Natural killer cell (primary cell): ENCODE measurements at regions not wholly inside any gene's neighbourhood (a gene's known extent, or its start where the extent isn't known, plus 50 kb on each side); places are given as distances from the start of the nearest gene placed in this dataset.

Source experiments
- ATAC-seq, 3 donors: fragments of 150-1000 bp in 2 of 3; fragments of 200-7000 bp in 1 of 3; cut with Tn5 transposase; 1 replicate in 1 of 3; 2 replicates in 2 of 3; pipeline ENCODE4 v1.10.0; 2021; ENCODE audit warnings: mild to moderate bottlenecking in 2 of 3, moderate library complexity in 2 of 3
- DNase-seq, 2 donors: peaks; one replicate each; pipeline versions ENCODE4 v3.0.0 to v3.0.0-alpha.2; 2013 to 2021; ENCODE audit warnings: mixed read lengths in 1 of 2
- H3K27ac ChIP-seq: one replicate; pipeline ENCODE4 v1.5.1; 2013; ENCODE audit warnings: mild to moderate bottlenecking, low read length
- H3K27me3 ChIP-seq: one replicate; pipeline ENCODE4 v1.6.1; 2013; ENCODE audit warnings: low read length; ENCODE audit not compliant: control insufficient read depth, insufficient read depth
- H3K36me3 ChIP-seq: one replicate; pipeline ENCODE4 v1.6.1; 2013; ENCODE audit warnings: low read length; ENCODE audit not compliant: control insufficient read depth, insufficient read depth
- H3K4me1 ChIP-seq: one replicate; pipeline ENCODE4 v1.6.1; 2013; ENCODE audit warnings: low read length; ENCODE audit not compliant: control insufficient read depth, insufficient read depth
- H3K4me3 ChIP-seq: one replicate; pipeline ENCODE4 v1.5.1; 2013; ENCODE audit warnings: low read length
- H3K9me3 ChIP-seq: one replicate; pipeline ENCODE4 v1.6.1; 2013; ENCODE audit warnings: low read length; ENCODE audit not compliant: control insufficient read depth, insufficient read depth
- H3K27ac Mint-ChIP-seq, 2 donors: one replicate each; pipeline ENCODE4 v1.8.0; 2022; ENCODE audit warnings: mild to moderate bottlenecking in 2 of 2, mixed read lengths in 2 of 2, moderate library complexity in 1 of 2
- H3K27me3 Mint-ChIP-seq, 2 donors: one replicate each; pipeline ENCODE4 v1.8.0; 2022; ENCODE audit warnings: low read depth in 2 of 2, mixed read lengths in 2 of 2
- H3K36me3 Mint-ChIP-seq: one replicate; pipeline ENCODE4 v1.8.0; 2022; ENCODE audit warnings: mixed read lengths
- H3K4me1 Mint-ChIP-seq, 2 donors: one replicate each; pipeline ENCODE4 v1.8.0; 2022; ENCODE audit warnings: mixed read lengths in 2 of 2
- H3K4me3 Mint-ChIP-seq: one replicate; pipeline ENCODE4 v1.8.0; 2022; ENCODE audit warnings: mild to moderate bottlenecking, moderate library complexity, mixed read lengths
- H3K9me3 Mint-ChIP-seq, 2 donors: one replicate each; pipeline ENCODE4 v1.8.0; 2022; ENCODE audit warnings: mixed read lengths in 2 of 2
- CTCF ChIP-seq: fragments of 200-600 bp; IDR thresholded peaks from one replicate; pipeline ENCODE4 v1.8.0; 2022; ENCODE audit warnings: antibody characterized with exemption
- WGBS: methylation state at CpG from one replicate; pipeline ENCODE4 v1.1.7; 2013; ENCODE audit warnings: missing lambda C conversion rate; ENCODE audit not compliant: insufficient coverage; 5-methylcytosine and 5-hydroxymethylcytosine counted together
- intact Hi-C: fragments of 100-400 bp; cut with micrococcal nuclease; formaldehyde crosslinking; loops from one replicate; pipeline ENCODE4 v1.14.2; 2022

DNA sequence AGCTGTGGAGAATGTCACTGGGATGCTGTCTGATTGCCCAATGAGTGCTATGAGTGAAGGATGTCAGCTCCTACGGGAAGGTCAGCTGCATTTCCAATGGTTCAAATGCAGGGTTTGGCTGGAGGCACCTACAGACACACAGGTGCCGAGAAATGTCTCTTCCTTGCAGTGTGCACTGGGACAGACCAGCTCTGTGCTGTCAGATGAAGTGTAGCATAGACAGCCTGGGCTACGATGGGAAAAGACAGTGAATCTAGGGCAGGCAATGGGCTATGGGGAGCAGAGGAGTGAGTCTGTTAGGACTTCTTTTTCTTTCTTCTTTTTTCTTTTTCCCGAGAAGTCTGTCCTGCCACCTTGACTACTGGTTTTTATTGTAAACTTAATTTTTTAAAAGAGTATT, 223.1 kb upstream of the EOMES start:
- no peaks in the 10 kb centered on the region for H3K9me3 ChIP-seq
- no peaks in the 10 kb centered on the region for H3K27me3 ChIP-seq
- no peak for TF ChIP-seq CTCF
- H3K4me3 ChIP-seq: no peak overlapping the region
- intact Hi-C loops: no loop called here
- WGBS: 97% methylated on average over 3 of the region's 4 CpGs
- Mint-ChIP-seq H3K4me3 (no peak overlapping the region), H3K27me3 (peaks cover 5 to 20% of the 10 kb centered on the region in 2 donors), H3K9me3 (peaks cover 5 to 9% of the 10 kb centered on the region in 2 donors), H3K36me3 (peaks cover 19% of the 10 kb centered on the region), H3K4me1 (peaks cover 0 to 11% of the 10 kb centered on the region in 2 donors), H3K27ac (no peak overlapping the region)
- H3K36me3 ChIP-seq: no peaks in the 10 kb centered on the region
- H3K4me1 ChIP-seq: no peaks in the 10 kb centered on the region
- ATAC-seq (no peak), DNase-seq (no peak)
- no peak overlapping the region for H3K27ac ChIP-seq

- H3K27ac Mint-ChIP-seq: no peak overlapping the region
- ATAC-seq (no peak), DNase-seq (no peak)
- no peaks in the 10 kb centered on the region for H3K4me1 Mint-ChIP-seq
- peaks cover 14 to 20% of the 10 kb centered on the region in 2 donors for H3K27me3 Mint-ChIP-seq
- H3K4me3 Mint-ChIP-seq: no peak overlapping the region
- peaks cover 6% of the 10 kb centered on the region for H3K36me3 Mint-ChIP-seq
- no peak for TF ChIP-seq CTCF
- no peaks in the 10 kb centered on the region for H3K9me3 ChIP-seq
- no peaks in the 10 kb centered on the region for H3K27me3 ChIP-seq
- intact Hi-C loops: no loop called here
- H3K4me3 ChIP-seq: no peak overlapping the region
- H3K4me1 ChIP-seq: no peaks in the 10 kb centered on the region
- peaks cover 0 to 2% of the 10 kb centered on the region in 2 donors for H3K9me3 Mint-ChIP-seq
- H3K36me3 ChIP-seq: no peaks in the 10 kb centered on the region
- WGBS: no CpG with 5 or more reads among the region's 2 CpGs
- H3K27ac ChIP-seq: no peak overlapping the region
Observed at GRCh38 chr3:27960133-27960532, 238.0 kb upstream of the EOMES start.

DNA sequence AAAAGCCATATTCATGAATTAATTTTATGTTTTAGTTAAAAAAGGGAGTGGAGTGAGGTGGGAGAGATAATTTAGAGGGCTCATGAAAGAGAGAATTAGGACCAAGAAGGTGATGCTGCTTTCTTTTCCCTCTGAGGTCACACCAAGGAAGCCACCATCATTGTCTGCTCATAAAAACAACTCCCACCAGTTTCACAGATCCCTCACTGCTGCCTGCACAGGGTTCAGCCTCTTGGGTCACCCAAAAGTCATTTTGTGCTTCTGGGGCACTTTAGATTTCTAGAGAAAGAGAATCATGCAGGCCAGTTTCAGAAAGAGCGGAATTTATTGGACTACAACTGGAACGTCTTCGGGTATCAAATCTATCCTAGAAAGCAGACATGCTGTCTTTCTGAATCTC, 241.4 kb upstream of the EOMES start:
- Histone ChIP-seq H3K27ac (no peak overlapping the region), H3K9me3 (no peaks in the 10 kb centered on the region), H3K4me3 (no peak overlapping the region), H3K4me1 (no peaks in the 10 kb centered on the region), H3K36me3 (no peaks in the 10 kb centered on the region), H3K27me3 (no peaks in the 10 kb centered on the region)
- H3K4me1 Mint-ChIP-seq: no peaks in the 10 kb centered on the region
- intact Hi-C loops: no loop called here
- H3K27me3 Mint-ChIP-seq: peaks cover 11 to 28% of the 10 kb centered on the region in 2 donors
- H3K27ac Mint-ChIP-seq: no peak overlapping the region
- no peak for ATAC-seq
- 90% methylated on average over 3 of the region's 3 CpGs for WGBS
- H3K4me3 Mint-ChIP-seq: no peak overlapping the region
- no peak for TF ChIP-seq CTCF
- peaks cover 2% of the 10 kb centered on the region for H3K36me3 Mint-ChIP-seq
- no peak for DNase-seq
- no peaks in the 10 kb centered on the region for H3K9me3 Mint-ChIP-seq

DNA sequence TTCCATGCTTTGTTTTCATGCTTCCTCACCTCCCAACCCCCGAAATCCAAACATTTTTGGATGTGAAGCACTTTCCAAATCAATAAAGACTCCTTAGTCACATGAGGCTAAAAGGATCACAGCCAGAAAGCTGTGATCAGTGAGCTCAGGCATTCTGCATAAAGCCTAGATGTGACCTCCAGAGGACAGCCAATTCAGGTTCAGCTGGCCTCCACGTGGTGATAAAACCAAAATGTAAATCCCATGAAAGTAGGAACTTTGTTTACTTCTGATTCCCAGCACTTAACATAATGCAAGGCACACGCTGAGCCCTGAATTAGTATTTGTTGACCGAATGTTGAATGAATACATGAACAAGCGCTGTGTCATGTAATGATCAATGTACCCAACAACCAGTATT, 249.5 kb upstream of the EOMES start:
- H3K36me3 Mint-ChIP-seq: no peaks in the 10 kb centered on the region
- Histone ChIP-seq H3K4me3 (no peak overlapping the region), H3K4me1 (no peaks in the 10 kb centered on the region), H3K9me3 (no peaks in the 10 kb centered on the region), H3K36me3 (no peaks in the 10 kb centered on the region), H3K27ac (no peak overlapping the region), H3K27me3 (no peaks in the 10 kb centered on the region)
- H3K4me3 Mint-ChIP-seq: no peak overlapping the region
- DNase-seq: no peak
- H3K9me3 Mint-ChIP-seq: no peaks in the 10 kb centered on the region
- TF ChIP-seq CTCF: no peak
- 83% methylated on average over 5 of the region's 5 CpGs for WGBS
- H3K27me3 Mint-ChIP-seq: peaks cover 8 to 30% of the 10 kb centered on the region in 2 donors
- no peak overlapping the region for H3K27ac Mint-ChIP-seq
- no peaks in the 10 kb centered on the region for H3K4me1 Mint-ChIP-seq
- ATAC-seq: no peak
- intact Hi-C loops: no loop called here
